Neural progenitor cell (in vitro differentiated cells): ENCODE measurements at regions not wholly inside any gene's neighbourhood (a gene's known extent, or its start where the extent isn't known, plus 50 kb on each side); places are given as distances from the start of the nearest gene placed in this dataset.

ENCODE experiments used
- DNase-seq: peaks from one replicate; pipeline ENCODE4 v3.0.0-alpha.2; 2016; ENCODE audit warnings: low spot score
- H2AFZ ChIP-seq: fragments of 200-600 bp; sonication (generic); replicated peaks from 2 replicates; pipeline ENCODE4 v1.6.1; 2016; ENCODE audit warnings: antibody characterized with exemption
- H3F3A ChIP-seq: fragments of 200-600 bp; sonication (generic); 2 replicates; pipeline ENCODE4 v1.6.1; 2016; ENCODE audit warnings: antibody characterized with exemption, low read depth
- H3K27ac ChIP-seq: fragments of 200-600 bp; sonication (generic); 2 replicates; pipeline ENCODE4 v1.5.1; 2016; ENCODE audit warnings: mild to moderate bottlenecking
- H3K27me3 ChIP-seq: fragments of 200-600 bp; sonication (generic); 2 replicates; pipeline ENCODE4 v1.6.1; 2016; ENCODE audit warnings: mild to moderate bottlenecking, moderate library complexity
- H3K36me3 ChIP-seq: fragments of 200-600 bp; sonication (generic); 2 replicates; pipeline ENCODE4 v1.5.1; 2016
- H3K4me1 ChIP-seq: fragments of 200-600 bp; sonication (generic); 2 replicates; pipeline ENCODE4 v1.6.1; 2016; ENCODE audit warnings: mixed run types
- H3K4me2 ChIP-seq: fragments of 200-600 bp; sonication (generic); 2 replicates; pipeline ENCODE4 v1.6.1; 2016
- H3K4me3 ChIP-seq: fragments of 200-600 bp; sonication (generic); 2 replicates; pipeline ENCODE4 v1.5.1; 2016
- H3K79me2 ChIP-seq: fragments of 200-600 bp; sonication (generic); 2 replicates; pipeline ENCODE4 v1.6.1; 2016; ENCODE audit warnings: low read depth
- H3K9ac ChIP-seq: fragments of 200-600 bp; sonication (generic); 2 replicates; pipeline ENCODE4 v1.6.1; 2016
- H3K9me3 ChIP-seq: fragments of 200-600 bp; sonication (generic); 2 replicates; pipeline ENCODE4 v1.5.1; 2016; ENCODE audit warnings: low read depth
- H4K20me1 ChIP-seq: fragments of 200-600 bp; sonication (generic); 2 replicates; pipeline ENCODE4 v1.6.1; 2016; ENCODE audit warnings: low read depth
- H3K27ac Mint-ChIP-seq: 3 replicates; pipeline ENCODE4 v1.8.0; 2021; ENCODE audit warnings: mixed read lengths
- H3K27me3 Mint-ChIP-seq: 2 replicates; pipeline ENCODE4 v1.8.0; 2022; ENCODE audit warnings: low read depth, mild to moderate bottlenecking, inconsistent platforms, moderate library complexity, mixed read lengths; ENCODE audit not compliant: insufficient read depth
- H3K36me3 Mint-ChIP-seq: 3 replicates; pipeline ENCODE4 v1.8.0; 2021; ENCODE audit warnings: mixed read lengths
- H3K4me1 Mint-ChIP-seq: 3 replicates; pipeline ENCODE4 v1.8.0; 2021; ENCODE audit warnings: mixed read lengths
- H3K4me3 Mint-ChIP-seq: 3 replicates; pipeline ENCODE4 v1.8.0; 2021; ENCODE audit warnings: mild to moderate bottlenecking, moderate library complexity, mixed read lengths
- H3K9me3 Mint-ChIP-seq: 3 replicates; pipeline ENCODE4 v1.8.0; 2020; ENCODE audit warnings: mixed read lengths
- EZH2 ChIP-seq: fragments of 200-600 bp; sonication (generic); IDR thresholded peaks from 2 replicates; pipeline ENCODE4 v1.6.1; 2017; ENCODE audit warnings: antibody characterized with exemption, mild to moderate bottlenecking, moderate library complexity
- EZH2phosphoT487 ChIP-seq: fragments of 200-600 bp; sonication (generic); IDR thresholded peaks from 2 replicates; pipeline ENCODE4 v1.6.1; 2017; ENCODE audit warnings: antibody characterized with exemption
- TF ChIP-seq, protein P1 (sequence below): fragments of 200-600 bp; sonication (generic); IDR thresholded peaks from 2 replicates; pipeline ENCODE4 v1.5.1; 2017; ENCODE audit warnings: antibody characterized with exemption, mild to moderate bottlenecking

DNA sequence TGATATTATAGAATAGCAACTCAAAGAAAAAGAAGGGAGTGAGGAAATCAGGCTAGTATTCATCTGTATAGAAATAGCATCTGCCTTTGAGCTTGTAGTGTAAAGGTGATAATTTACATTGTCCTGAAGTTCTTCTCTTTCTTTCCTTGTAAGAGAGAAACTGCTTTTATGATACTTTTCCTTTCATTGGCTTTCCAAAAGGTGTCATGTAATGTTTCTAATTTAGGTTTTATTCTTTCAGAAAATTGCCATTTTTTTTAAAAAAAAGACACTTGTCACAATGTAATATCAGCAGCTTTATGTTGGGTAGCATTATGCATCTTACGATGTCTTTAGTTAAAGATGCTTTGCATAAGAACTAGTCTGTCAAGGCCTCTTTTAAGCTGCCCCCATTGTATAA lies 1153.8 kb upstream of the PCDH7 start:
- Histone ChIP-seq H4K20me1 (no peaks in the 10 kb centered on the region), H3K4me1 (no peaks in the 10 kb centered on the region), H3K27me3 (no peaks in the 10 kb centered on the region), H3K27ac (no peak overlapping the region), H3K4me2 (no peak overlapping the region), H3K9ac (no peak overlapping the region), H2AFZ (no peak overlapping the region), H3K4me3 (no peak overlapping the region), H3K79me2 (no peaks in the 10 kb centered on the region), H3K9me3 (no peaks in the 10 kb centered on the region), H3F3A (no peaks in the 10 kb centered on the region), H3K36me3 (no peaks in the 10 kb centered on the region)
- Mint-ChIP-seq H3K9me3 (peaks cover 5% of the 10 kb centered on the region), H3K4me1 (no peaks in the 10 kb centered on the region), H3K4me3 (no peak overlapping the region), H3K27ac (no peak overlapping the region), H3K36me3 (no peaks in the 10 kb centered on the region), H3K27me3 (peaks cover 3% of the 10 kb centered on the region)
- TF ChIP-seq, protein P1, sequence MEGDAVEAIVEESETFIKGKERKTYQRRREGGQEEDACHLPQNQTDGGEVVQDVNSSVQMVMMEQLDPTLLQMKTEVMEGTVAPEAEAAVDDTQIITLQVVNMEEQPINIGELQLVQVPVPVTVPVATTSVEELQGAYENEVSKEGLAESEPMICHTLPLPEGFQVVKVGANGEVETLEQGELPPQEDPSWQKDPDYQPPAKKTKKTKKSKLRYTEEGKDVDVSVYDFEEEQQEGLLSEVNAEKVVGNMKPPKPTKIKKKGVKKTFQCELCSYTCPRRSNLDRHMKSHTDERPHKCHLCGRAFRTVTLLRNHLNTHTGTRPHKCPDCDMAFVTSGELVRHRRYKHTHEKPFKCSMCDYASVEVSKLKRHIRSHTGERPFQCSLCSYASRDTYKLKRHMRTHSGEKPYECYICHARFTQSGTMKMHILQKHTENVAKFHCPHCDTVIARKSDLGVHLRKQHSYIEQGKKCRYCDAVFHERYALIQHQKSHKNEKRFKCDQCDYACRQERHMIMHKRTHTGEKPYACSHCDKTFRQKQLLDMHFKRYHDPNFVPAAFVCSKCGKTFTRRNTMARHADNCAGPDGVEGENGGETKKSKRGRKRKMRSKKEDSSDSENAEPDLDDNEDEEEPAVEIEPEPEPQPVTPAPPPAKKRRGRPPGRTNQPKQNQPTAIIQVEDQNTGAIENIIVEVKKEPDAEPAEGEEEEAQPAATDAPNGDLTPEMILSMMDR, result no peak
- TF ChIP-seq EZH2 (no peak), EZH2phosphoT487 (no peak)
- no peak for DNase-seq

DNA sequence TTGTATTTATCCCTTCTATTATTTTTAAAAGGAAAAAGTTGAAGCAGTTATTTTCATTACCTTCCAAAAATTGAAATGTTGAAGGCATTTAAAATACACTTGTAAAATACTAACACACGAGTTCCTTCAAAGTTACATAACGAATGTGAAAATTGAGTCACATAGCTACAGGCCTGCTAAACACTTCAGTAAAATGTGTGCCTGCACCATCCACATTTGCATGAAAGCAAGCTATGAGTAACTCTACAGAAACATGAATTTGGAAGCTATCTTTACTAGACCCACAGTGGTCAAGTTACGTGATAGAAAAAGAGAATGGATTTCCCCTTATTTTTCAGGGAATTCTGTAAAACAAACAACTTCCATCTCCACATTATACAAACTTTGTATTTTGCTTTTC lies 1148.8 kb upstream of the PCDH7 start:
- Mint-ChIP-seq H3K4me3 (no peak overlapping the region), H3K27me3 (no peaks in the 10 kb centered on the region), H3K4me1 (no peaks in the 10 kb centered on the region), H3K36me3 (no peaks in the 10 kb centered on the region), H3K9me3 (no peaks in the 10 kb centered on the region), H3K27ac (no peak overlapping the region)
- no peaks in the 10 kb centered on the region for H3K4me1 ChIP-seq
- TF ChIP-seq, protein P1, result no peak
- TF ChIP-seq EZH2phosphoT487, result no peak
- no peak for TF ChIP-seq EZH2
- H3F3A ChIP-seq, result no peaks in the 10 kb centered on the region
- H4K20me1 ChIP-seq, result no peaks in the 10 kb centered on the region
- no peaks in the 10 kb centered on the region for H3K9me3 ChIP-seq
- H3K36me3 ChIP-seq, result no peaks in the 10 kb centered on the region
- no peak overlapping the region for H3K27ac ChIP-seq
- no peak overlapping the region for H3K9ac ChIP-seq
- no peak overlapping the region for H2AFZ ChIP-seq
- H3K4me2 ChIP-seq, result no peak overlapping the region
- H3K27me3 ChIP-seq, result no peaks in the 10 kb centered on the region
- no peak overlapping the region for H3K4me3 ChIP-seq
- DNase-seq, result no peak
- no peaks in the 10 kb centered on the region for H3K79me2 ChIP-seq

DNA sequence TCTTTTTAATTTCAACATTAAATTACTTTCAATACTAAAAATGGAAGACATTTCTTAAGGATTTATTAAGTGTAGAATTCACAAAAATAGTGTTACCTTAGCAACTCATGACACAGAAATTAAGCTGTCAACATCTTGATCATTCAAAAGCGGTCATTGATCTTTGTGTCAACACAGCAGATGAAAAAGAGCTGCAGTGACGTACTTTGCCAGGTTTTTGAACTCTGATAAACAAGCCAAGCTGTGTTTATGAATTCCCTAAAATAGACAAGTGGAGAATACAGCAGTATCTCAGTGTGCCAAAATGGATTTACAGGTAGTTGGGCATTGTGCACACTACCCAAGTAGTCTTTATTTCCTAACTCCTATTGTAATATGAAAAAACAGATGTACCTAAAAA lies 1141.8 kb upstream of the PCDH7 start:
- no peak overlapping the region for H2AFZ ChIP-seq
- H3K9me3 Mint-ChIP-seq, result no peaks in the 10 kb centered on the region
- no peak overlapping the region for H3K4me3 ChIP-seq
- H3K36me3 Mint-ChIP-seq, result no peaks in the 10 kb centered on the region
- DNase-seq, result no peak
- H3K4me1 Mint-ChIP-seq, result no peaks in the 10 kb centered on the region
- TF ChIP-seq EZH2phosphoT487, result no peak
- TF ChIP-seq, protein P1, result no peak
- H3K36me3 ChIP-seq, result no peaks in the 10 kb centered on the region
- peaks cover 2% of the 10 kb centered on the region for H3K27me3 Mint-ChIP-seq
- H3K4me2 ChIP-seq, result no peak overlapping the region
- H3K4me1 ChIP-seq, result no peaks in the 10 kb centered on the region
- H3K27ac ChIP-seq, result no peak overlapping the region
- H3K9me3 ChIP-seq, result no peaks in the 10 kb centered on the region
- H3K79me2 ChIP-seq, result no peaks in the 10 kb centered on the region
- H3F3A ChIP-seq, result no peaks in the 10 kb centered on the region
- H3K27ac Mint-ChIP-seq, result no peak overlapping the region
- no peaks in the 10 kb centered on the region for H4K20me1 ChIP-seq
- H3K4me3 Mint-ChIP-seq, result no peak overlapping the region
- no peaks in the 10 kb centered on the region for H3K27me3 ChIP-seq
- H3K9ac ChIP-seq, result no peak overlapping the region

DNA sequence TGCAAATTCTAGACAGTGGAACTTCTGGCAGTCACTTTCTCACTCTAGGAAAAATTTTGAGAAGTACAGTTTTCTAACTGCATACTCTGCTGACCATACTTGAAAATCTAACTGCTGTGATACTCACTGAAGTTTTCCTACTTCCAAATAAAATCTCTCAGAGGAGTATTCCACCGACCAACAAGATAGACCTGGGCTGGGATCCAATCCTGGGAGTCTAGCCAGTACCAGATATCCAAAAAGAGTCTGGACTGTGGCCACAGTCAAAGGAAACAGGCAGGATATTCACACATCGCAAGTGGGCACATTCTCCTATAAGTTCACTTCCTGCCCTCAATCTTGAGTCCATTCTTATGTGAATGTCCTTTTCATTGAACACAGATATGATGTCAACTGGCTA lies 1138.7 kb upstream of the PCDH7 start:
- H3K36me3 Mint-ChIP-seq, result no peaks in the 10 kb centered on the region
- H3K79me2 ChIP-seq, result no peaks in the 10 kb centered on the region

More for the DNA sequence above, 1138.7 kb upstream of the PCDH7 start:
- Histone ChIP-seq H3K4me3 (no peak overlapping the region), H3K4me1 (no peaks in the 10 kb centered on the region), H2AFZ (no peak overlapping the region), H3K27me3 (no peaks in the 10 kb centered on the region), H3K27ac (no peak overlapping the region), H3K4me2 (no peak overlapping the region), H3K36me3 (no peaks in the 10 kb centered on the region), H3F3A (no peaks in the 10 kb centered on the region), H3K9me3 (no peaks in the 10 kb centered on the region), H3K9ac (no peak overlapping the region), H4K20me1 (no peaks in the 10 kb centered on the region)
- Mint-ChIP-seq H3K27me3 (peaks cover 2% of the 10 kb centered on the region), H3K4me3 (no peak overlapping the region), H3K4me1 (no peaks in the 10 kb centered on the region), H3K27ac (no peak overlapping the region), H3K9me3 (no peaks in the 10 kb centered on the region)
- no peak for DNase-seq
- no peak for TF ChIP-seq EZH2
- TF ChIP-seq EZH2phosphoT487, result no peak
- TF ChIP-seq, protein P1, result no peak
